ENCODE measurements at regions not wholly inside any gene's neighbourhood (a gene's known extent, or its start where the extent isn't known, plus 50 kb on each side); places are given as distances from the start of the nearest gene placed in this dataset.
A peak's percentile ranks its signal among the peaks of the same experiment; 100 is the strongest.

DNA sequence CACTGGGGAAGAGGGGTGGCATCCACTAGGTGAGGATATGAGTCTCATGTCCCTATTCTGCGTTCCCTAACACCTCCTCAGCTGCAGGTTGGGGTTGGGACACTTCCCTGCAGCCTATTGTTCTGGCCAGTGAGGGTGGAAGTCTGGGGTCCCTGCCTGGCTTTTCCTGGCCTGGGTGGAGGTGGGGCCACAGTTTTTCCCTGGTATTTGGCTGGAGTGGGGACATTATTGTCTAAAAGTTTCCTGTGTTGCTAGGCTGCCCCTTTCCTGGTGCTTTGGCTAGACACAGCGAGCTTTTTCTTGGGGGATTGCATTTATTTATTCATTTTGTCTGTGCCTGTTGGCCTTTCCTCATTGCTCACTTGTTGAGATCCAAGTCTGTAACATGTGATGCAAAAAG, 559.5 kb upstream of the IGFBP3 start:
- no peak for DNase-seq

DNA sequence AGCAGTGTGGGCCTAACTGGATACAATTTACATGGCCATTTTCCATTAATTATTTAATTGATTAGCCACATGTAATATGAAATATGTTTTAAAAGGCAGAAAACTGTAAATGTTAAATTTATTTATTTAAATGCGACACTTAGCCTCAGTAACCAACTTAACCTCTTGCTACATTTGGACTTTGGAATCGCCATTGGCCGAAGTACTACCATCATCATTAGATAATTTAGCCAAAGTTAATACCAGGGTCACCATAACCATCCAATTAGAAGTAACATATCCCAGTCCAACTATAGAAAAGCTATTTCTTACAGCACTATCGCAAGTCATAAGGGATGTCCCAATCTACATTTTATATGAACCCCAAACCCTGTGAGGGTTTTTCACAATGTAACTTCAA, 558.6 kb upstream of the IGFBP3 start:
- no peak for DNase-seq

DNA sequence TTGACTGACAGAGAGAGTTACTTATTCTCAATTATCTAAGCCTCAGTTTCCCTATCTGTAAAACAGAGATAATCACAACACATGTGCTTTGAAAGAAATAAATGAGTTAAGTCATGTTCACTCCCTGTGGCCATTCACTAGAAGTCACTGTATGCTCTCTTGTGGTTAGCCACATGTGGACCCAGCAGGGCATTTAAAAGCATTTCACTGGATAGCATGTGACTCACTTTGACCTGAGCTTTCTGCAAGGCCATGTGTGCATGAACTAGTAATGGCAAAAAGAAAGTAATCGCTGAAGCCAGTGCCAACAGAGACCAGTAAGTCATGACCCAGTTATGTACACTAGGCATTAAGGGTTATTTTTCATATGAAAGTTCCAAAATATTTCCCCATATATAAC, 557.0 kb upstream of the IGFBP3 start:
- DNase-seq: no peak

- peak in 1 of 2 donors; percentile 17 for DNase-seq
These were observed 547.8 kb upstream of the IGFBP3 start for GRCh38 chr7:46468753-46469356.

DNA sequence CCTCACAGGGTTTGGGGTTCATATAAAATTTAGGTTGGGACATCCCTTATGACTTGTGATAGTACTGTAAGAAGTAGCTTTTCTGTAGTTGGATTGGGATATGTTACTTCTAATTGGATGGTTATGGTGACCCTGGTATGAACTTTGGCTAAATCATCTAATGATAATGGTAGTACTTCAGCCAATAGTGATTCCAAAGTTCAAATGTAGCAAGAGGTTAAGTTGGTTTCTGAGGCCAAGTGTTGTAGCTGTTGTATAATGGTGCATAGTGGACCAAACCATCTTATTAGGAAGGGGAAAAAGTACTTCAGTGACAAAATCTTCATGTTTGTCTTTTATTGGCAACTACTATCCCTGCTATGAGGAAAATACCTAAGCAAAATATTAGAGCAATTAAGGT, 542.1 kb upstream of the IGFBP3 start:
- no peak for DNase-seq

- no peak for DNase-seq
These were observed 540.3 kb upstream of the IGFBP3 start for GRCh38 chr7:46461334-46461777.

GRCh38 chr7:46459942-46460341, 538.9 kb upstream of the IGFBP3 start:
- no peak for DNase-seq

DNA sequence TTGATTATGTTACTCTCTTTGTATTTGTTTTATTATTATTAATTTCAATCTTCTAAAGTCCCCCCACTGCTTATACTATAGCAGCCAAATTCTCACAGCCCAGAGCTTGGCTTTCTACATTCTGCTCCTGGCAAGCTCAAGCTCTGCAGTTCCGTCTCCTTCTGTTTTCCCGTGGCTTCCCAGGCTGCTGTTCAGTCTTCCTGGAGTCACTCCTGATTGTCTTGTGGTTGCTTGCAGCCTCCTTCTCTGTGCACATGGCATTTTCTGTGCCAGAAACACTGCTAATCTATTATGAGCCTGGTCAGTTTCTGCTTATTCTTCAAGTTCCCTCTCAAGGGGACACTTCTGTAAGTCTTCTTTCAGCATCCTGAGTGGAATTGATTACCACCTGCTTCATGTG, 533.7 kb upstream of the IGFBP3 start:
- DNase-seq: no peak

DNA sequence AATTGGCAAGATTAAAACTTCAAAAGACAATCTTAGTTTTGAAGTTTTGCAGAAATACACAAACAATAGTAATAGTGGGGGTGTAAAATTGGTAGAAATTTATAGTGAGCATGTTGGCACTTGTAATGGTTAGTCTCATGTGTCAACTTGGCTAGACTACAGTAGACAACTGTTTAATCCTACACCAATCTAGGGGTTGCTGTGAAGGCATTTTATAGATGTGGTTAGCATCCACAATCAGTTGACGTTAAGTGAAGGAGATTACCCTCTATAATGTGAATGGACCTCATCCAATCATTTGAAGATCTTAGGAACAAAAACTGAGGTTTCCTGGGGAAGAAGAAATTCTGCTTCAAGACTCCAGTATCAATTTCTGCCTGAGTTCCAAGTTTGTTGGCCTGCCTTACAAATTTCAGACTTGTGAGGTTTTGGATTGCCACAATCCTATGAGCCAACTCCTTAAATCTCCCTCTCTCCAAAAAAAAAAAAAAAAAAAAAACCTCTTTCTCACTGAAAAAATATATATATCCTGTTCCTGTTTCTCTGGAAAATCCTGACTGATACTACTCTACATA, 531.6 kb upstream of the IGFBP3 start:
- no peak for DNase-seq

GRCh38 chr7:46451846-46452245, 530.8 kb upstream of the IGFBP3 start:
- no peak for DNase-seq

DNA sequence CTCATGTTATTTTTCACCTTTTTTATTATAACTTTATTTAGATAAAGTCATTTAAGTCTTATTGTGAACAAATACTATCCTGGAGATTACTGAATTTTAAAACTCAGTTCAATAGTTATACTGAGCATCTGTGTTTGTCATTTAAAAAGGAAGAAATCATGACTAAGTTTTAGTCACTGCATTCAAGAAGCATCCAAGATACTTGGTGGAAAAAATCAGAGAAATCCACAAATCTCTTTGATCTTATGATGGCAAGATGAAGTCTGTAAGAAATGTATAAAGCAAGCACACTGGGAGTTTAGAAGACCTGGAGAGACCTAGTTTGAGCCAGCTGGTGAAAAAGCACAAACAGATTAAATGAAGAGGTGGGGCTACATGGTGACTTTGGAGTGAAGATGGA, 529.8 kb upstream of the IGFBP3 start:
- no peak for DNase-seq

DNA sequence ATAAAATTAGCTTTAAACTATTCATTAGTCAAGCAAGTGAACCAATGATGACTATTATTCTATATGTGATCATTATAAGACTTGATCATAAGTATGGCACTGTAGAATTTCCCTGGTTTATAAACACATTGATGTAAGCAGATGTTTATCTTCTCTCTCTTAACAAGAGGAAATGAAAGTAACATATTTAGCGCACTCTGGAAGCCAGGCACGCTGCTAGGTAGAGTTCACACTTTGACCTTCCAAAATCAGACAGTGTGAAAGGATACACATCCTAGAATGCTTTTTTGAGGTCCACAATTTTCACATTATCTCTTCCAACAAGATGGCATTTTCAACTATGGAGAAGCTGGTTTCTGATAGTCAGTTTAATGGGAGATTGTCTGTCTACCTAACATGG, 529.4 kb upstream of the IGFBP3 start:
- DNase-seq: no peak

DNA sequence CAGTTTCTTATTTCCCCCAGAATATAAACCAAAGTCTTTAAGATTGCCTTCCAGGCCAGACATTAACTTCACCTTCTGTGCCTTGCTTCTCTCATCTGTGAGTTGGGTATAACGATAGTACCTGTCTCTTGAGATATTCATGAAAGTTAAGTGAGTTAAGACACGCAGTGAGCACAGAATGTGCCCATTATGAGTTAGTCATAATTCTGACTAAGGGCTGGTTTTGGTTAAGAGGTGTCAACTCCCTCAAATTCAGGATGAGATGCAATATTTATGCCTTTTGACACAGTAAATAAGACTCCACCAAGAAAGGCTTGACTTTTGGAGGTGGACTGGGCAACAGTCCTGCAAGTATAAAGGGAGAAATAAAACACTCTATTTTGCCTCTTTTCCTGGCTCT, 528.7 kb upstream of the IGFBP3 start:
- DNase-seq: no peak

GRCh38 chr7:46448478-46448877, 527.4 kb upstream of the IGFBP3 start:
- DNase-seq: no peak

- no peak for DNase-seq
These were observed 525.1 kb upstream of the IGFBP3 start for GRCh38 chr7:46446151-46446550.

DNA sequence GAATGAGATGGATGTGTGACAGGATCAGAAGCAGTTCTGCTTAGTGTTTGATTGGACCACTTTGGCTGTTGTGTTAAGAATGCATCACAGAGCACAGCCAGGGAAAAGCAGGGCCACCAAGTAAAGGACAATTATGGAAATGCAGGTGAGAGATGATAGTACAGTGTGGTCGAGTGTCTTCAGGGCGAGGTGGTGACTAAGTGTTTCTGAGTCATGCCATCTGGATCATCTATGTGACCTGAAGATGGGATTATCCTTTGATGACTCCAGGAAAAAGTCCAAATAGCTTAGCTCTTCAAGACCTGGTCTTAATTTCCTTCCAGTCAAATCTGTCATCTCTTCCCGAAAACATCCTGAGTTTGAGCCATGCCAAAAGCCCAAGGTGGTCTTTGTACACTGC, 523.2 kb upstream of the IGFBP3 start:
- no peak for DNase-seq

DNA sequence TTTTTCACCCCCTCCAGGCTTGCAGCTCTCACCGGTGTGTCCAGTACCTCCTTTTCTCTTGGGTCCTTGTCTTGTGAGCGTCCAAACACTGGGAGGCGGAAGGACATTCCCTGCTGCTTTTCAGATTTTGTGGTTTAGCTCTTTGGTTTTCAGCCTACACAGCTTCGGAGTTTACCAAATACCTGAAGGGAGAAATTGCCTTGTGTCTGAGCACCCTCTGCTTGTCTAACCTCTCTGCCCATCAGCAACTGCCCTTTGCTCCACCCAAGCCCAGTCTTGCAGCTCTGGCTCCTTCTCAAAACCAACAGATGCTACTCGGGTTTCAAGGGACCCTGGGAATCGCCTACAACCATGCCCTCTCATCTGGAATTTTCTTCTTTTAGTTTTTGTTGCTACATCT, 519.1 kb upstream of the IGFBP3 start:
- no peak for DNase-seq

- no peak for DNase-seq
These were observed 511.6 kb upstream of the IGFBP3 start for GRCh38 chr7:46432708-46433107.

- no peak for DNase-seq
These were observed 507.2 kb upstream of the IGFBP3 start for GRCh38 chr7:46428295-46428694.

DNA sequence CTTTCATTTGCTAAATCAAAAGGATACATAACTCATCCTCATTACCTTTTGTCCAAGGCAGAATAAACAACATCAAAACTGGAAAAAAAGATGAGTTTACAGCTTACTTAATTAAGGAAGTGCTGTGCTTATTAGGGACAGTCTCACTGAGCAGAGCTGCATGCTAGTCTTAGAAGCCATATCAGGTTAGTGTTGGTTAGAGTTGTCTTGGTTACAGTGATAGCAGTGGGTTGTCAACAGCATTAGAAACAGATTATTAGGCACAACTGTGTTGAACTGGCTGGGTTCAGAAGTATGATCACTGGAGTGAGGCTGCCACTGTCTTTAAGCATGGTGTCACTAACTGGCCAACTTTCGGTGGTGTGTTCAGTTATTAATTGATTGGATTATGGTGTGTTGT, 503.9 kb upstream of the IGFBP3 start:
- DNase-seq: no peak

GRCh38 chr7:46421441-46422230, 500.6 kb upstream of the IGFBP3 start:
- DNase-seq: no peak

GRCh38 chr7:46414946-46415345, 493.9 kb upstream of the IGFBP3 start:
- no peak for DNase-seq

DNA sequence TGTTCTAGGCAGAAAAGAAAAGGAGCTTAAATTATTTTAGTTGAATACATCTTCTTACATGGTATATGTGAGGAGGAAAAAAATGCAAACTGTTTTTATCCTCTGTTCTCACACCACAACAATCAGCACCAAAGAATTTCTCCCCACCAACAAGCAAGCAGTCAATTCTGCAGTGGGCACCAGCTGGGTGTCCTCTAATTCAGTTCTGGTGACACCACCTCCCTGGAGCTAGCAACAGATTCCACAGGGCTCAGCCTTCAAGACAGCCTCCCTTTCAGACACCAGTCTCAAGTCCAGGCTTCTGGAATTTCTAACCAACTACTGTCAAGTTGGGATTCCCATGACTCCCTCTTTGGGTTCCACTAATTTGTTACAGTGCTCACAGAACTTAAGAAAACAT, 490.2 kb upstream of the IGFBP3 start:
- DNase-seq: no peak

DNA sequence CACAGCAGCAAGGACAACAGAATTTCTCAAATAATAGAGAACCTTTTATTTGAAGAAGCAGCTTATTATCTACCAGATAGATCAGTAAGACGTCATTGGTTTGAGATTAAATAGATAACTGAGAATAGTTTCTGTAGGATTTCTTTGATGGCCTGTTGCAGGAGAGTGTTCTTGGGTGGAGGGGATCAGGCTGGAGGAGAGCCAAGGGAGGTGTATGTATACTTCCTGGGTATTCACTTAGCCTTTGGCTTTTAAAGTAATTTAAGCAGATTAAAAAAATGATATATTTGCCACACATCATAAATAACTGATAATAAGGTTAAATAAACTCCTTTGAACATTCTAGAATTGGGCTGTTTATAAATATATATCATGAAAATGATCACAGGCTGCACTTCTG, 486.1 kb upstream of the IGFBP3 start:
- DNase-seq: no peak
